PC-3 (cell line): ENCODE measurements at regions not wholly inside any gene's neighbourhood (a gene's known extent, or its start where the extent isn't known, plus 50 kb on each side); places are given as distances from the start of the nearest gene placed in this dataset.

ENCODE experiments used
- CTCF ChIP-seq: fragments of 300-600 bp; sonication (generic); conservative IDR thresholded peaks from 2 replicates; pipeline ENCODE4 v1.5.1; 2017; ENCODE audit warnings: antibody characterized with exemption, low read depth, mild to moderate bottlenecking, low read length
- EZH2 ChIP-seq: fragments of 300-600 bp; sonication (generic); IDR thresholded peaks from one replicate; pipeline ENCODE4 v1.6.1; 2017; ENCODE audit warnings: antibody characterized with exemption, mild to moderate bottlenecking, low read length; ENCODE audit not compliant: unreplicated experiment
- EZH2phosphoT487 ChIP-seq: fragments of 300-600 bp; sonication (generic); IDR thresholded peaks from 2 replicates; pipeline ENCODE4 v1.6.1; 2018; ENCODE audit warnings: mild to moderate bottlenecking, antibody characterized with exemption, low read length, borderline replicate concordance

- no peak for TF ChIP-seq CTCF
- TF ChIP-seq EZH2 = no peak
- TF ChIP-seq EZH2phosphoT487 = no peak
Observed at GRCh38 chr14:104367866-104368750, 211.5 kb upstream of the C14orf180 start.
